Pancreas (tissue), 10 donors: ENCODE measurements at regions not wholly inside any gene's neighbourhood (a gene's known extent, or its start where the extent isn't known, plus 50 kb on each side); places are given as distances from the start of the nearest gene placed in this dataset.
"Not testable (repeated sequence)": the region's sequence is repeated elsewhere in the genome, so short reads cannot be mapped to it uniquely, and the experiment has no call there.

ENCODE experiments used
- ATAC-seq, 4 donors: fragments of 200-7000 bp; cut with Tn5 transposase; one replicate each; pipeline versions ENCODE4 v1.8.0 to v1.9.1; 2020; ENCODE audit warnings: mild to moderate bottlenecking in 4 of 4, moderate library complexity in 4 of 4
- DNase-seq, 6 donors: peaks; one replicate each; pipeline ENCODE4 v3.0.0-alpha.2; 2020
- FAIRE-seq: peaks from 2 replicates; lab custom pipeline; 2012; peaks lifted over from hg19 to GRCh38; lab: Jason Lieb, UNC
- H3K27ac ChIP-seq, 4 donors: fragments of 200-600 bp; sonication (generic); 1 replicate in 3 of 4; 2 replicates in 1 of 4; pipeline versions ENCODE4 v1.5.0 to v1.8.0; 2020
- H3K27me3 ChIP-seq, 4 donors: fragments of 200-600 bp; one replicate each; pipeline ENCODE4 v1.8.0; 2021
- H3K36me3 ChIP-seq, 3 donors: fragments of 200-600 bp; sonication (generic) in 1 of 3; one replicate each; pipeline versions ENCODE4 v1.5.0 to v1.8.0; 2020 to 2021
- H3K4me1 ChIP-seq, 3 donors: fragments of 200-600 bp; one replicate each; pipeline ENCODE4 v1.8.0; 2021
- H3K4me3 ChIP-seq, 4 donors: fragments of 200-600 bp; sonication (generic) in 2 of 4; one replicate each; pipeline versions ENCODE4 v1.5.0 to v1.8.0; 2020 to 2021
- H3K9me3 ChIP-seq, 4 donors: fragments of 200-600 bp; one replicate each; pipeline ENCODE4 v1.8.0; 2021
- WGBS, 2 donors: extraction: QIAGEN DNeasy Blood & Tissue Kit; methylation state at CpG; one replicate each; pipeline ENCODE4 v1.1.7; 2013; 5-methylcytosine and 5-hydroxymethylcytosine counted together
- intact Hi-C, 3 donors: fragments of 100-400 bp; cut with DNase I; formaldehyde crosslinking; loops; one replicate each; pipeline versions ENCODE4 v1.11.1 to v1.14.2; 2022
- TF ChIP-seq, protein P1 (sequence below), 4 donors: fragments of 200-600 bp; sonication (generic) in 3 of 4; IDR thresholded peaks; one replicate each; pipeline versions ENCODE4 v1.5.0 to v1.8.0; 2021; ENCODE audit warnings: antibody characterized with exemption in 4 of 4
- donor health status: healthy with polysubstance abuse.
- donor health status: DM: no; HTN: no; CAD: no; lungs with moderate emphysema.
- donor health status: DM: no; HTN: no; CAD: no.
- donor health status: control.
- donor health status: control.
- donor health status: Bipolar disorder and iron deficiency.
- donor health status: DM: yes; HTN: yes; CAD: no.
- donor health status: DM: no; HTN: no; CAD: no.
- donor health status: DM: no; HTN: no; CAD: no.
- donor health status: DM: yes; HTN: yes; CAD: no.

DNA sequence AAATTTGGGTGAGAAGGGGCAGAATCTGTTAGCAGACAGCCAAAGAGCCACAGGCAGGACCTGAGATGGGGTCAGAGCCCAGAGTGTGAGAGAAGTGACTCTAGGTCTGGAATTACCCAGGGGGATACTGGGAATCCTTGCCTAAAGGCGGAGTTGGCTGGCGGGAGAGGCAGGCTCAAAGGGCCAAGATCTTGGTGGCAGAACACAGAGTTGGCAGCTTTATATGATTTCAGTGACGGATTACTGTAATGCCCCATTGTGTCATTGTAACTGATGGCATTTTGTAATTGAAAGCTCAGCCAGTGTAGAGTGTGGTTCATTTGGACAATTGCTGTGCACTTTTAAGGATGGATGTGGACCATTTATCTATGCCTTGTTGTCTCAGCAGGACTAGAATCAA is 77.3 kb downstream of the SMIM20 start:
- no peak for FAIRE-seq
- intact Hi-C loops = no loop called here
- H3K27me3 ChIP-seq = no peaks in the 10 kb centered on the region
- no peaks in the 10 kb centered on the region for H3K4me1 ChIP-seq
- no peak for ATAC-seq
- DNase-seq = no peak
- no peak overlapping the region for H3K4me3 ChIP-seq
- TF ChIP-seq, protein P1, sequence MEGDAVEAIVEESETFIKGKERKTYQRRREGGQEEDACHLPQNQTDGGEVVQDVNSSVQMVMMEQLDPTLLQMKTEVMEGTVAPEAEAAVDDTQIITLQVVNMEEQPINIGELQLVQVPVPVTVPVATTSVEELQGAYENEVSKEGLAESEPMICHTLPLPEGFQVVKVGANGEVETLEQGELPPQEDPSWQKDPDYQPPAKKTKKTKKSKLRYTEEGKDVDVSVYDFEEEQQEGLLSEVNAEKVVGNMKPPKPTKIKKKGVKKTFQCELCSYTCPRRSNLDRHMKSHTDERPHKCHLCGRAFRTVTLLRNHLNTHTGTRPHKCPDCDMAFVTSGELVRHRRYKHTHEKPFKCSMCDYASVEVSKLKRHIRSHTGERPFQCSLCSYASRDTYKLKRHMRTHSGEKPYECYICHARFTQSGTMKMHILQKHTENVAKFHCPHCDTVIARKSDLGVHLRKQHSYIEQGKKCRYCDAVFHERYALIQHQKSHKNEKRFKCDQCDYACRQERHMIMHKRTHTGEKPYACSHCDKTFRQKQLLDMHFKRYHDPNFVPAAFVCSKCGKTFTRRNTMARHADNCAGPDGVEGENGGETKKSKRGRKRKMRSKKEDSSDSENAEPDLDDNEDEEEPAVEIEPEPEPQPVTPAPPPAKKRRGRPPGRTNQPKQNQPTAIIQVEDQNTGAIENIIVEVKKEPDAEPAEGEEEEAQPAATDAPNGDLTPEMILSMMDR (IDR thresholded peaks at IDR 0.05) = no peak
- no peaks in the 10 kb centered on the region for H3K36me3 ChIP-seq
- H3K9me3 ChIP-seq = no peaks in the 10 kb centered on the region
- WGBS, 2 donors = 65 to 75% methylated on average over 3 of the region's 3 CpGs
- no peak overlapping the region for H3K27ac ChIP-seq

DNA sequence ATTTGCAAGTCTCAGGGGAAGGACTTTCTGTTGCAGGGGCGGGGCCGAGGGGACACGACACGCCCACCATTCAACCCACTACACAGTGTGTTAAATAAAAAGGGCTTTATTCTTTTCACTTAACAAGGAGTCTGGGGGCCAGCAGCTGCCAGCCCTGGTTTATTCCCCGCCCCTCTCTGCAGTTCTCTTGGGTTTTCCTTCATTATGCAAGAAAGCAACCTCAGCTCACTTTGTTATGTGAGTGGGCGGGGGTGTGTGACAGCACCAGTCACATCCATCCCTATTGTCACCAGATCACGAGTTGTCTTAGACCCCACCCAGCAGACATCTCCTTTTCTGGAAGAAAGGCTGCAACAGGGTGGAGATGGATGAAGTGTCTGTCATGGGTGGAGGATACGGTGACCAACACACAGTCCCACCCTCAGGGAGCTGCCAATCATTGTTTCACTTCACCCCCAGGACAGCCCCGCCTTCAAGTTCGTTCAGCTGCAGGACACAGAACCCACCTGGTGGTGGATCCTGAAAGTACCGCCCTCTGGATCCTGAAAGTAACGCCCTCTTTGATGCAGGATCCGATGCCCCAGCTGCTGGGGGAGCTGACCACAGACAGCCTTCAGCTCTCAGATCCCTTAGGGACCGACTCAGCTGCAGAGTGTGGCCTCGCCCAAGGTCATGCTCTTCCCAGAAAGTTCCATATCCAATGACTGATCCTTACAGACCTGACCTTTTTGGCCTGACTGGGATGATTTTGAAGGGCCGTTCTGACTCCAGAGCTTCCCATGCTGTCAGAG is 79.6 kb downstream of the SMIM20 start:
- no peaks in the 10 kb centered on the region for H3K4me1 ChIP-seq
- TF ChIP-seq, protein P1 (IDR thresholded peaks at IDR 0.05) = no peak
- H3K9me3 ChIP-seq = no peaks in the 10 kb centered on the region
- WGBS, 2 donors = 67 to 75% methylated on average over 16 of the region's 16 CpGs
- peak in 1 of 6 donors; percentile 19 for DNase-seq
- ATAC-seq = peak in 2 of 4 donors; percentile 12 to 17
- no peaks in the 10 kb centered on the region for H3K36me3 ChIP-seq
- H3K27ac ChIP-seq = no peak overlapping the region
- intact Hi-C loops = no loop called here
- H3K4me3 ChIP-seq = no peak overlapping the region
- H3K27me3 ChIP-seq = no peaks in the 10 kb centered on the region
- FAIRE-seq = no peak

DNA sequence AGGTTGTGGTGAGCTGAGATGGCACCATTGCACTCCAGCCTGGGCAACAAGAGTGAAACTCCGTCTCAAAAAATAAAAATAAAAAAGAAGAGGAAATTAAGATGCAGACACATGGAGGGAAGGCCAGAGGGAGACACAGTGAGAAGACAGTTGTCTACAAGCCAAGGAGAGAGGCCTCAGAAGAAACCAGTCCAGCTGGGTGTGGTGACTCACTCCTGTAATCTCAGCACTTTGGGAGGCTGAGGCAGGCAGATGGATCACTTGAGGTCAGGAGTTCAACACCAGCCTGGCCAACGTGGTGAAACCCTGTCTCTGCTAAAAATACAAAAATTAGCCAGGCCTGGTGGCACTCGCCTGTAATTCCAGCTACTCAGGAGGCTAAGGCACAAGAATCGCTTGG is 80.6 kb downstream of the SMIM20 start:
- peak in 2 of 4 donors; percentile 32 to 65 for ATAC-seq
- 81 to 82% methylated on average over 4 of the region's 4 CpGs for WGBS, 2 donors
- H3K9me3 ChIP-seq, intact Hi-C loops, H3K27me3 ChIP-seq, DNase-seq, H3K36me3 ChIP-seq, H3K4me3 ChIP-seq, H3K4me1 ChIP-seq, H3K27ac ChIP-seq, FAIRE-seq: not testable (repeated sequence)

DNA sequence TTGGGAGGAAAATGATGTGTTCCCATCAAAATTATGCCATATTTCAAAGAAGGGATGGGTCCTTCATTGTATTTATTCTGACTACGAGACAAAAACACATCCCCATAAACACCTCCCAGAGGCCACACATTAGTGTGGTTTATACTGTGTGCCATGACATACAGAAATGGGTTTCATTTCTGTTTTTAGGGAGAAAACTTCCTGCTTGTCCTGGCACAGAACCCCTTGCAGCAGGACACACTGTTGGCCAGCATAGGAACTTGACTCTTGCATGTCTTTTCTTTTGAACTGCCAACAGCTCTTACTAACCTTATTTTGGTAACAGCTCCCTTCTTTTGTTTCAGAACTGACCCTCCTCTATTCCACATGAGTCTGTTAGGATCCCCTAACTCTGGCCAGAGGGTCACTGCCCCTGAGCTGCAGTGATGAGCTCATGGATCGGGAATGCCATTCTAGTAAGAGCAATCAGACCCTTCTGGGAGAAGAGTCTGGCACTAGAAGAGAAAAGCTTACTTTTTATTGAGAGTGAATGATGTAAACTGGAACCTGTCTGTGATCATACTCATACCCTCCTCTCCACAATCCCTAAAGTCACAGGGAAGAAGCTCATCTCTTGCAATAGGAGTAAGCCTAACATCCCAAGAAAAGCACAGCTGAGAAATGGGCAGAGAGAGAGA is 86.4 kb downstream of the SMIM20 start:
- Histone ChIP-seq H3K36me3 (no peaks in the 10 kb centered on the region), H3K4me1 (peaks cover 0 to 2% (median 0%) of the 10 kb centered on the region in 3 donors), H3K27me3 (no peaks in the 10 kb centered on the region), H3K4me3 (no peak overlapping the region), H3K27ac (no peak overlapping the region), H3K9me3 (no peaks in the 10 kb centered on the region)
- no peak for FAIRE-seq
- TF ChIP-seq, protein P1 (IDR thresholded peaks at IDR 0.05) = no peak
- DNase-seq = no peak
- intact Hi-C loops = no loop called here
- 85 to 88% methylated on average over 2 of the region's 2 CpGs for WGBS, 2 donors
- peak in 2 of 4 donors; percentile 63 to 71 for ATAC-seq

DNA sequence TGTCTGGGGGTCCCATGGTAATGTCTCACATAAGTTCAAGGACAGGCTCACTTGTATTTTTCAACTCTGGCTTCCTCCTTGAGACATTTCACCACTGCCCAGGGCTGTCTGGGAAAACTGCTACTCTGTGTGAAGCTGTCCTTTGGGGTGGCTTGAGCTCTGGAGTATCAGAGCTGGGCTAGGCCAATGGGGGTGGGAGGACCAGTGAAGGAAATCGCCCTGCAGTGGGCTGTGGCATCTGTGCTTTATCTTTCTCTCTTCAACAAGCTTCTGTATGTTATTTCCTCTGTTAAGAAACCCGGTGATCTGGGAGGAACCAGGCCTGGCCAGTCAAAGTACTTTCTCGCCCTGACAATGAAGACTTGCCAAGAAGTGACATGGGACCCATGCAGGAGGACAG is 87.4 kb downstream of the SMIM20 start:
- Histone ChIP-seq H3K9me3 (no peaks in the 10 kb centered on the region), H3K27me3 (no peaks in the 10 kb centered on the region), H3K4me3 (no peak overlapping the region), H3K36me3 (no peaks in the 10 kb centered on the region), H3K4me1 (peaks cover 0 to 2% (median 0%) of the 10 kb centered on the region in 3 donors), H3K27ac (no peak overlapping the region)
- FAIRE-seq = no peak
- DNase-seq = no peak
- 80 to 94% methylated on average over 3 of the region's 3 CpGs for WGBS, 2 donors
- no peak for ATAC-seq
- TF ChIP-seq, protein P1 (IDR thresholded peaks at IDR 0.05) = no peak
- intact Hi-C loops = no loop called here
